NCI-H526 (cell line): ENCODE measurements at regions not wholly inside any gene's neighbourhood (a gene's known extent, or its start where the extent isn't known, plus 50 kb on each side); places are given as distances from the start of the nearest gene placed in this dataset.

Source experiments
- DNase-seq, 2 experiments: peaks; one replicate each; lab custom pipeline; 2025; lab: John Stamatoyannopoulos, UW

DNA sequence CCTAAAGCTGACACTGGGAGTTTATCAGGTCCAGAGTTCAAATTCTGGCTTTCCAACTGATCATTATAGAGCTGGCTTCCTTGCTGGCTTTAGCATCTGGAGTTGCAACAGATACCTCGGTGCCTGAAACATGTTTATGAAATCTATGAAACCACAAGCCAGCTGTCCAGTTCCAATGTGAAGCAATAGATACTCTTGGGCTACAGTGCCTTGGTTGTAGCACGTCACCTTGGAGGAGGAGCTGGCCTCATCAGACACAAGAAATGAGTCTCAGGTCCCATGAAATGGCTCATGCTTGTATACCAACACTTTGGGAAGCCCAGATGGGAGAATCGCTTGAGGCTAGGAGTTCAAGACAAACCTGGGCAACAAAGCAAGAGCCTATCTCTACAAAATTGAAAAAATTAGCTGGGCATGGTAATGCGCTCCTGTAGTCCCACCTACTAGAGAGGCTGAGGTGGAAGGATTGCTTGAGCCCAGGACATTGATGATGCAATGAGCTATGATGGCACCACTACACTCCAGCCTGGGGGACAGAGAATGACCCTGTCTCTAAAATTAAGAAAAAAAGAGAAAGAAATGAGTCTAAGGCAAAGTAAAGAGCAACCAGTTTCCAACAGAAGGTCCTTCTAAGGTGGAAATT, 132.5 kb upstream of the ZNF648 start:
- no peak for DNase-seq

- DNase-seq: no peak
These were observed 131.5 kb upstream of the ZNF648 start for GRCh38 chr1:182192966-182193365.

DNA sequence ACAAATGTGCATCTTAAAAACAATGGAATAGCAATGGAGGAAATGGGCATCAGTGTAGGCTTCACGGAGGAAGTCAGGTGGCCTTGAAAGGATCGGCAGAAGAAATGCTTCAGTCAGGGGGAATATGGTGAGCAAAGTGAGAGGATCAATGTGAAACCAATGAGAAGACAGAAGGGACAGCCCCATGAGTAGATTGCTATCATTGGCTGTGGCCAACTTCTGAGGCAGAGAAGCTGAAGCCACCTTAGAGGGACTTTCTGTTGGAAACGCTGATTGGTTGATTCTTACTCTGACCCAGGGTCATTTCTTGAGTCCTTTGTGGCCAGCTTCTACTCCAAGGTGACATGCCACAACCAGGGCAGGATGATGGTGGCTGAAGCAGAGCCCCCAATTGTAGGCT, 130.7 kb upstream of the ZNF648 start:
- no peak for DNase-seq

- DNase-seq: no peak
These were observed 130.0 kb upstream of the ZNF648 start for GRCh38 chr1:182191381-182192115.

GRCh38 chr1:182189535-182190066, 128.1 kb upstream of the ZNF648 start:
- no peak for DNase-seq

DNA sequence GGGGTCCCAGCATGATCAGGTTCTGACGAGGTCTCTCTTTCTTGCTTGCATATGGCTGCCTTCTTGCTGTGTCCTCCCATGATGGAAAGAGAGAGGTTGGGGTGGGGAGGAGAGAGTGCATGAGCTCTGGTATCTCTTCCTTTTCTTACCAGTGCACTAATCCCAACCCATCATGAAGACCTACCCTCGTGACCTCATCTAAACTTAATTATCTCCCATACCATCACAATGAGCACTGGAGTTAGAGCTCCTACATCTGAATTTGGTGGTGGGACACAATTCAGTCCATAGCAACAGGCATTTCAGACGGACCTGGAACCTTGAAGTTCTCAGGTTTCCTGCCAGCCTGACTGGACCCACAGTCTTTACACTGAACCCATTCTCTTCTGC, 125.2 kb upstream of the ZNF648 start:
- DNase-seq: no peak

- peak; percentile 53 to 82 for DNase-seq
These were observed 124.6 kb upstream of the ZNF648 start for GRCh38 chr1:182185842-182186756.

DNA sequence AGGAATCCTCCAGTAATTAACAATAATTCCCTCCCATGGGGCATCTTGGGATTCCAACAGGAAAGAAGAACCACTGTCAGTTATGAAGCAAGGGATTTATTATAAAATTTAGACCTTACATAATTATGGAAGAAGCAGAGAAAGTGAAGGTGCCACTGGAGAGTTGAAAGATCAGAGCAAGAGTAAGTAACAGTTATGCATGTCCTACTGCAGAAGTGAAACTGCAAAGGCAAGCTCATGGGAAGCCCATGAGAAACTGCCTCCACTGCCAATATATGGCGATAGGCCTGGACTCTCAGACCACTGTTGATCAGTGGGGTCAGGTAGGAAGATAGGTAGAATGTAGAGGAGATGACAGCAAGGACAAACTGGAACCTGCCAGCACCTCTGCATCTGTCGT, 123.6 kb upstream of the ZNF648 start:
- DNase-seq: no peak

GRCh38 chr1:182183606-182184005, 122.1 kb upstream of the ZNF648 start:
- DNase-seq: no peak

DNA sequence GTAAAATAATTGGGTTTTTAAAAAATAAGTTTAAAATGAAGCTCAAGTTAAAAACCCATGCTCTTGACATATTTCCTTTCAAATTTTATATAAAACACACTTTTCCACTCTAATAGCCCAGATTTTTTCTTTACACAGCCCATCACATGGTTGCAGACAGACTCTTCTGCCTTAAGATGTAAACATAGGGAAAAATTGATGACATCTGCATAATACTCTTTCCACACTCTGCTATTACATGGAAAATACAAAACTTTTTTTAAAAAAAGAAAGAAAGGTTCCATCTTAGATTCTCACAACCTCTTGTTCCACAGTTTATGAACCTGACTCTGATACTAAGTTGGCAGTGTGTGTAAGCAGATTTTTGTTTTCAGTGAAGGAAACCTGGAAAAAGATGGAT, 120.8 kb upstream of the ZNF648 start:
- DNase-seq: no peak

DNA sequence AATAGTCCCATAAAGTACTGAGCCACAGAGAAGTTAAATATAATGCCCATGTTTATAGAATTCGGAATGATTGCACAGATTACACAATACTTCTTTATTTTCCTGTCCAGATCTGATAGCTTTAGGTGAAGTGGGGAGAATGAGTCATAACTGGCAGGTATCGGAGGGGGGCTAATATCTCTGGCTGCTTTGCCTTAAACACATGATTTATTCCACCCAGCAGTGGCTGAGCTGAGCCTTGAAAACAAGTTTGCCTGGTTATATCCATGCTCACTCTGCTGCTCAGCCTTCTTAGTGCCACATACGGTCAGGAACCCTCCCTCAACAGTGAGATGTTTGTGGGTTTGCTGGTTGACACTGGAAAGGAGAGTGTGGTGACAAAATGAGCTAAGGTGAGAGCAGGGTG, 119.7 kb upstream of the ZNF648 start:
- no peak for DNase-seq

DNA sequence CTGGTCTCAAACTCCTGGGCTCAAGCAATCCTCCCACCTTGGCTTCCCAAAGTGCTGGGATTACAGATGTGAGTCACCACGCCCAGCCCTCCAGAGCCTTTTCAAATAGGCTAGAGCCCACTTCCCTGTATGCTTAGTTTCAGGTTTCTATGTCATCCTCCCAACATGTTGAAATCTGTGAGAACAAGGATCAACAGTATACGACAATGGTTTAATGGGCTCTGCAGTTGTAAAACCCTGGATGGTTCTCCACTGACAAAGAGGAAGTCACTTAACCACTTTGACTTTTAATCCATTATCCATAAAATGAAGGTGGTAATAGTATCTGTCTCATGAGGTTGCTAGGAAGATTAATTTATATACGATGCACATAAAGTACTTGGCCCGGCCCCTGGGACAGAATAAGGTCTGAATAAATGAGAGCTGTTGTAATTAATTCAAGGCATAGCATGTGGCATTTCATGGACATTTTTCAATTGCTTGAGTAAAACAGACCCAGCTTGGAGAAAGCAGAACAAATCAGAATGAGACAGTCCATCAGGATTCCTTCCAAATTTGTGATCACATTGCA, 113.9 kb upstream of the ZNF648 start:
- DNase-seq: peak in 1 of 2 experiments; percentile 44

GRCh38 chr1:182174513-182174855, 113.0 kb upstream of the ZNF648 start:
- no peak for DNase-seq

DNA sequence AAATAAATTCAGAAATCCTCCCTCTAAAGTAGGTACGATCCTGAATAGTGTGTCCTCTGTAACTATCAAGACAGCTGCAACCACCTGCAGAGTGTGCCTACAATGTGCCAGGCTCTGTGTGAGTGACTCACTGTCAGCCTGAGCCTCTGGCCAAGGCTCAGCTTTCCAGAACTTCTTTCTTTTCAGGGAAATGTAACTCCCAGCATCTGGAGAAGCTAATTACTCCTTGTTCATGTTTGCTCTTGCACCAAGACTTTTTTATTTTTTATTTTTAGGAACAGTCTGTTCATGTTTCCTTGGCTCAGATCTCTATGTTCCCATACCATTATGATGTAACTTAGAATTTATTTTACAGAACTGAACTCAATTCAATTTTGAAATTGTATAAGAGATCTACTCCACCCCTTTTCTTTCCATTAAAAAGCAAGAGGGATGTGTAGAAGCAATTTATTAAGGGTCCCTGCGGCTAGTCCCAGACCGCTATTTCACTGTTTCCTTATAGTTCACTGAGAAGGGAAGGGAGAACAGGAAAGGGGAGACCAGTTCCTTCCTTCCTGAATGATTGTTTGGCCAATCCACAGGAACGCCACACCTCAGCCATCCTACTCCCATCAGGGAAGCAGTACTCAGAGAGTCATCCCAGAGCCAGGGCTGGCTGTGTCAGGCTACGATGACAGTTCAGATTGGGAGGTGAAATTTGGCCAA, 112.4 kb upstream of the ZNF648 start:
- no peak for DNase-seq

DNA sequence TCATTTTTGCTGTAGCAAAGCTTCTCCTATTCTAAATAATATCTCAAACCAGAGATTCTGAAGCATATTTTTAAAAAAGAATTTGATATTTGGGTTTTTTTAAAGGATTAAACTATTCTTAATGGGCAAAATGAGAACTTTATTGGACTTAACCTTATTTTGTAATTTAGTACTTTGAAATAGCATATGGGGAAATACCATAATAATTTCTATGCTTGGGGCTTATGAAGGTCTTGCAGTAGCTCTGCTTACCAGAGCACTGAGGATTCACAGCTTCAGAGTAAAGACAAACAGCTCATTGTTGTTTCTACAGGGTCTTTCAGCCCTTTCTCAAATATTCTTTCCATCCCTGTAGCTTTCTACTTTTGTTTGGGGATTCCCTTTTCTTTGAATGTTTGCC, 111.2 kb upstream of the ZNF648 start:
- DNase-seq: no peak

DNA sequence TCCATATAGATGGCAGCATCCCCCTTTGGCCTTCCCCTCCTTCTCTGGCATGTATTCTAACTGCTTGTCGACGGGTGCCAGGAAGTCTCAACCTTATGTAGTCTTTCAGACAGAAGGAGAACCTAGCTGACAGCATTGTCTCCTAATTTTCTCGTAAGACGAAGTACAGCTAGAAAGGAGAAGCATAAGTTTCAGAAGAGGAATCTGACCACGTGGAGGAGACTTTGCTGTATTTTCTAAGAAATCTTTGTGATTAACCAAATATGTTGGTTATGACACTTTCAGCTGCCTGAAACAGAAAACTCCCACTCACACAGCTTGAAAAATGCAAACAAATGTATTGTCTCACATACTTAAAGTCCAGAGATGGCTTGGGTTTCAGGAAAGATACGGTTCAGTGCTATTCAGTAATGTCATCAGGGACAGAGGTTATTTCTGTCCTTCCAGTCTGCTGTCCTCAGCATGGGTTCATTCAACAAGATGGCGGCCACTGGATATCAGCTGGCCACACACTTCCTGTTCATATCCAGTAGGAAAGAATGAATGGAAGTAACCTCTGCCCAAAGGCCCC, 109.5 kb upstream of the ZNF648 start:
- DNase-seq: no peak

GRCh38 chr1:182169203-182169602, 107.7 kb upstream of the ZNF648 start:
- no peak for DNase-seq

DNA sequence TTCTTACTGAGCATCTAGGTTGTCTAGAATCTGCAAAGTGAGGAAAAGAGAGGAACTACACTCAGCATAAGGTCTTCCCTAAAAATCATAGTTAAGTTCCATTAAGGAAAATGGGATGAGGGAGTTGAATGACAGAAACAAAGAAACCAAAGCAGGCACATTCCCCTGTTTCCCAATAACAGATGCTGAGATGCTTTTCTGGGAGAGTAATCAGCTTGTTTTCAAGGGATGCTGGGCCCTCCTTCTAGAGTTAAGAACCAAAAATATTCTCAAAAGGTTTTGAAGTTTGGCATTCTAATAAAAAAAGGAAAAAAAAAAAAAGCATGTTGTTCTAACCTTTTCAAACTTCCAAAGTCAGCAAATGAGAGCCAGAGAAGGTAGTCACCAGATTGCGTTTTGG, 105.2 kb upstream of the ZNF648 start:
- DNase-seq: no peak

DNA sequence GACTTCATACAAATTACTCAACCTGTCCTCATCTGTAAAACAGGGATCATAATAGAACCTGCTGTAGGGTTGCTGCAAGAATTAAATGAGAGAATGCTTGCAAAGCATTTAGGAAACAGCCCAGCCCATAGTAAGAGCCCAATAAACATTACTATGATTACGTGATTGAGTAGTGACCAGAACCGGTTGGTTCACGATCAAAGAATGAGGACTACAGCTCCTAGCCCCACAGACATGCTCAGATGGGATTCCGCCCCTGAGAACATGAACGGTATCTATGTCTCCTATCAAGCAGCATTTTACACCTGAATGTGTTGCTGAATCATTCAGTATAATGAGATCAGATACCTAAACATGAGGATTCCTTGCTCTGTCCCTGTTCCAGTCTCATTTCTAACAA, 104.8 kb upstream of the ZNF648 start:
- DNase-seq: no peak

DNA sequence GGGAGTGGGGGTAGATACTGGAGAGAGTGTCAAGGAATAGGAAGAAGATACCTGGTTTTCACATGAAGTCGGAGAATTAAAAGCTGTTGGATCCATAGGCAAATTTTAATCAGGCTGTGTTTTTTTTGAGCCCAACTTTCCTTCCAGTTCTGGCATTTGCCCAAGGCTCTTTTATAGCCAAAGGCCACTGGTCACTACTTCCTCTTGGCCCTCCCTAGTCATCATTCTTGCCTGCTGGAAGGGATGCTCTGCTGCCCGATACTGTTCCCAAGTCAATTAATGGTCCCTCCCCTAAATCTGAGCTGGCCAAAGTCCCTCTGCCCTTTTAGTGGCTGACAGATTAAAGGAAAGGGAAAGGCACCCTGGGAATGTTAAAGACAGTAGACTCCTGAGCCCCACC, 102.8 kb upstream of the ZNF648 start:
- no peak for DNase-seq

DNA sequence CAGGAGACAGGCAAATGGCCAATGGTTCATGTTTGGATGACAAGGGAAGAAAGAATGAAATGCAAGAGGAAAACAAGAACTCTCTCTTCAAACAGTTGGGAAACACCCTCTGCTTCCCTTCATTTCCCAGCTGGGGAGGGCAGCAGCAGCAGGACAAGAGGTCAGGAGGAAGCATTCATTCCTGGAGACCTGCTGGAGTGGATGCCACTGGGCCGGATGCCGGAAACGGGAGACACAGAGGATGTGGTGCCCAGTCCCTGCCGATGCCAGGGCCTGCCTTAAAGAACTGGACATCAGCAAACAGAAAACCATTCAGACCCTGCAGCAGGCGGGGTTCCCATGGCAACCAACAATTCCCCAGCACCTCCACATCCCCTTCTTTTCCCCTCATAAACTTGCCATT, 102.3 kb upstream of the ZNF648 start:
- no peak for DNase-seq
